ENCODE measurements at regions not wholly inside any gene's neighbourhood (a gene's known extent, or its start where the extent isn't known, plus 50 kb on each side); places are given as distances from the start of the nearest gene placed in this dataset.

DNA sequence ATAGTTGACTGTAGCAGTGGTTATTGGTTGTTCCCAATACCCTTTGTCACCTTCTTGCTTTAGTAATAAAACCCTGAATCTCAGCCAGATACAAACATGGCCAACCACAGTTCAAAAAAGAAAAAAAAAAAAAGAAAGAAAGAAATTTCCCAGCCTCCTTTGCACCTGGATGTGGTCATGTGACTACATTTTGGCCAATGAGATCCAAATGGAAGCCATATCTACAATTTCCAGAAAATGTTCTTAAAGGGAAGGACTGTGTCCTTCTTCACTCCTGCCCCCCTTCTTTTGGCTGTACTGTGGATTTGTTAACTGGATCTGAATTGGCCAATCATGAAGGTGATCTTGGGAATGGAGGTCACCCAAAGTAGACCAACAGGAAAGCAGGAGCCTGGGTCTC, 141.9 kb downstream of the SOX9 start:
- no peak for DNase-seq

DNA sequence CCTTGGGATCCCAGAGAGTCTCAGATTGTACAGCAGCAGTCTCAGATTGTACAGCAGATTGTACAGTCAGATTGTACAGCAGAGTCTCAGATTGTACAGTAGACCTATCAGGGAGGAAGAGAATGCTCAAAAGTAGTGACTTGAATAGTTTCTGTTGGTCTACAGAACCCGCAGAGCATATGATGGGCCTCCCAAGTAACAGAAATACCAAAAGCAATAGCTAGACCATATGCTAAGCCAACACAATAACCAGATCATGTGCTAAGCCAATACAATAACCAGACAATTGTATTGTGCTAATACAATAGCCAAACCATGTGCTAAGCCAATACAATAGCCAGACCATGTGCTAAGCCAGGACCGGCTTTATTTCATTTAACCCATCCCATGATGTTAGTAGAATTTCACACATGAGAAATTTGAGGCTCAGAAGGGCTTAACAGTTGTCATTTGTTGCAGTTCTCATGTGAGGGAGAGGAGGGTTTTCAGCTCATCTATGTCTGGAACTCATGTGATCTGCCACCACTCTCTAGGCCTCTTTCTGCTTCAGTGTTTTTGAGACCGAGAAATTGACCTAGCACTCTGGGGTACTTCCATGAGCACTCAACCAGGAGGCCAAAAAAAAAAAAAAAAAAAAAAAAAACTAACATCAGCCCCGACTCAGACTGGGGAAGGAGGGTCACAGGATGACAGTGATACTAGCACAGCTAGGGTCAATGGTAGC, 144.0 kb downstream of the SOX9 start:
- DNase-seq: no peak

DNA sequence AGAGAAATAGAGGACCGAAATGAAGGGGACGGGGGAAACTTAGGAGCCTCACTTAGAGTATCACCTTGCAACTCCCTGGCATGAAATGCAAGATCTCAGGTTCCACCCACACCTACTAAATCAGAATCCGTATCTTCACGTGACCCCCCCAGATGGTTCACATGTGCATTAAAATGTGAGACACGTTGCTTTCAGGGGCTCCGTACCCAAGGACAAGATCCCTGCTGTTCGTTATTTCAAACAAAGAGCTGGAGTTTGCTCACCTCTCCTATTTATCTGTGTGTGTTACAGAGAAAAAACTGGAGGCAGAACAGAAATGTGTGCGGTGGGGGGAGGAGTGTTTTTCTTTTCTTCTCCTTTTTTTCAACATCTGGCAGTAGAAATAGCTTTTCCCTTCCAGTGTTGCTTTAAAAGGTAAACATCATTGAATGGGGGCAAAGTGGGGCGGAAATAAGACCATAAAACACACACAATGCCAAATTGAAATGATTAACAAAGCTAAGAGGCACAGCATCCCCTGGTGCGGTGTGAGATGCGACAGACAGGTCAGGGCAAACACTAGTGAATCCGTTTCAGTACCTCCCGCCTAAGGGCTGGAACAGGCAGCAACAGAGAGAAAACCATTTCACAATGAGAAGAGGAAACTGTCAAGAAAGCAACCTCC, 145.4 kb downstream of the SOX9 start:
- DNase-seq: no peak

DNA sequence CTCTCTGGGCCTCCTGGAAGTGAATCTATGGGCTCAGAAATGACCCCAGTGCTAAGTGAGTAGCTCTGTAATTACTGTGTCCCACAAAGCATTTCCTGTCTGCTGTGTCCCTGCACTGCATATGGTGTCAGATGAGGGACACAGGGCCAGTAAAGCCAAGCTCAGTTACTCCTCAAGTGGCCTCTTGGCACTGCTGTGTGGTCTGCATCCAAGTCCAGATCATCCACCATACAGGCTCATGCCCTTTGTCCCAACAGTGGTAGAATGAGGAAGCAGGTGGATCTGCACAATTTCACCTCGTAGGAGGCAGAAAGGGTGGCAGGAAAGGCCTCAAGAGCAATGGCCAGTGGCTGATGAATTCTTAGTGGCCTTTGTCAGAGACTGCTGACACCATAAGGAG, 146.8 kb downstream of the SOX9 start:
- DNase-seq: no peak

DNA sequence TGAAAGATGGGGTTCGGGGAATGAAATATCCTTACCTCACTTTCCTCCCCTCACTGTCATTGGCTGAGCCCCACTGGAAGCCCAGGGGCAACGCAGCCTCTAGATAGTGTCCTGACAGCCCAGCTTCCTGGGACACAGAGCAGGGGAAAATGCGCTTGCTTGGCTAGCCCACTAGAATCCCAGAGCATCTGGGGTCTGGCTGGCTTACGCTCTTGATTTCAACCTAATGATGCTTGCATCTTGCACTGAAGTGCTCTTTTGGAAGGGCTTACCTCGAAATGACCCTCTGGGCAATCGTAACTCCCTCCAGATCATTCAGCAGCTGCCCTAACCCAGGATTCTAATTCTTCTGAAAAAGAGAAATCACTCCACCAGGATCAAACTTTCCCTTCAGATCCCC, 147.6 kb downstream of the SOX9 start:
- DNase-seq: no peak

DNA sequence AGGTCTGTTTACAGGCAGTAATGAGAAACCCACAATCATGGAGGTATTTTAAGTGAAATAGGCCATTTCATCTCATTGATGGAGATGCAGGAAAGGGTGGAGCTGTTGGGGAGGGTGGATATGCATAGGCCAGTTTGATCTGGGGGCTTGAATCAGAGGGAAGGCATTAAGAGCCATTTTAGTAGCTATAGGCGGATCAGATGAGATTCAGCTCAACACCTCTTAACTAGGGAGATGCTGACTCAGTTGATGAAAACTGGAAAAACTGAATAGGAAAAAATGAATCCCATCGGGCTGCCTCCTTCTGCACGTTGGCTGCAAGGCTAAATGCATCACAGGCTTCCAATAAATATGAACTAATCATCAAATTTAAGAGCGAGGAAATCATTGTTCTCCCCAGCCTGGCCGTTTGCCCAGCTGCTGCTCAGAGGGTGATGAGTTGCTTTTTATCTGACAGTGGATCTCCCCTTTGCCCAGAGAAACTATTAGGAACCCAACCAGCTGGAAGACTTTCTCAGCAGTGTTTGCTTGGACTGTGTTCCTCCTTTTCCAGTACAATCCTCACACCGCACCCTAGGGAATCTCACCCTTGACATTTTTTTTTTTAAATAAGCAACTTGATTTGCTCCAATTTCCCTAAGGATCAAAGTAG, 149.6 kb downstream of the SOX9 start:
- no peak for DNase-seq

DNA sequence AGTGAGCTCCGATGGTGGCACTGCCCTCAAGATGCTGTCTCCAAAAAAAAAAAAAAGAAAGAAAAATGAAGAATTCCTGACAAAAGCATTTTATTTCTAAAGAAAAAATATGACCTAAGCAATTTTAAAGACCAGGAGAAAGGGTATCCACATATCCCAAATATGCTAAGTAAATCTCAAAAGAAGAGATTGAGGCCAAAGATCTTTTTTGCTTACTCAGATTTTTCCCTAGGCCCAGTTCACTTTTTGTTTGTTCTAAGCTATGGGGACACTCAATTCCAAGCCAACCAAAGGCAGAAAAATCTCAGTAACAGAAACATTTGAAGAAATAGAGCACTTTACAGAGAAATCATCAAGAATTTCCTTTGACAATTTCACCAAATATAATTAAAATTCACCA, 150.8 kb downstream of the SOX9 start:
- DNase-seq: no peak

DNA sequence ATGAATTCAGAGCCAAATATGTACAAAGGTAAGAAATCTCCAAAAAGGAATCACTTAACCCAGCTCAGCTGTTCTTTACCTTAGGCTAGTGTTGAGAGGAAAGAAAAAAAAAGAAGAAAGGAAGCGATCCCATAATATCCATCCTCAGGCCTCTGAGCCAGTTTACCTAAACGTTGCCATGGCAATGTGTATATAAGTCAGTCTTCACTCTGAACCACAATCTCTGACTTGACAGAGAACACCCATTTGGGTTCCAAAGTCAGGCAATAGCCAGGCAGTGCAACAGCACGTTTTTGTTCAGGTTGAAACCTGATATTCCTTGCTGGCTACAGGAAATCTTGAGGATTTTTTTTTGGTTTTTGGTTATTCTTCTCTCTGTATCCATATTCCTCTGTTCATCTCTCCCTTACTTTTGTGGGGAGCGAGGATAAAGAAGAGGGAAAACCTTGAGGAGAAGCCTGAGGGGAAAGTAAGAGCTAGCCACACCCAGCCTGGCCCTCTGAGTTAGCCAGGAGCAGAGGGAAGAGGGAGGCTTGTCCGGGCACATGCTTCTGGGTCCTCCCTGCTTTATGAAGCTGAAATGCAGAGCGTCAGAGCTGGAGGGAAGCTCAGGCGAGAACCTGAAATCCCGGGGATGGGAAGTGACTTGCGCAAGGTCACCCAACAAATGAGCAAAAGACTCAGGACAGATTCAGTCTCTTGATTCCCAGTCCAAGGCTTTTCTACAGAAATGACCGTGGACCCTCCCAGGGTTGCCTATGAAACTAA, 152.7 kb downstream of the SOX9 start:
- DNase-seq: no peak

DNA sequence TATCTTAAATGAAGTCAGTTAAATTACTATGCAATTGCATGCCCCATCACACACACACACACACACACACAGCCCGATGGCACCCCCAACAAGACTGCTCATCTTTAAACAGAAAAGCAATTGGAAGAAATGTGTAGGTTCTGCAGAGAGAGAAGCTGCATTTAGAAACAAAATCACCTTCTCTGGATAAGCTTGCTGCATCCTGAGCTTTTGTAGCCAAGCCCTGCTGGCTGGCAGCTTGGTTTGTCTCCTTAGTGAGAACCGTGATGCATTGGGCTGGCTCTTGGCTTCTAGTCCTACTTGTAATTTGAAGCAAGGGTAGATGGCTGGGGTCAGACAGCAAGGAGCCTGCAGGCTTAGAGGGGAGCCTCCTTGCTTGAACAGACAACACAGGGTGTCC, 153.8 kb downstream of the SOX9 start:
- DNase-seq: no peak

DNA sequence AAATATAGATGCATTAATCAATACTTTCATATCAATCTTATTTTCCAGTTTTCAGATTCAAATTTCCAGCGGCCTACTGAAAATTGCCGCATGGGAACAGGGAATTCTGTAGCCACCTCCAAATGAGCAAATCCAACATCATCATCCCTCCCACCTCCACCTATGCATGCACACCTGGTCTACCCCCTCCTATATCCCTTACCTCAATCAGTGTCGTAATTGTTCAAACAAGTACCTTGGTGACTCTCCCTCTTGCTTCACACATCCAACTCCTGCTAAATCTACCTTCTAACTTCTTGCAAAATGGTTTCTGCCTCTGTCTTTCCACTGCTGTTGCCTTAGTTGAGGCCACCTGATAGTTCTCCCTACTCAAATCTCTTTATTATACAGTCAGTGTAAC, 160.1 kb downstream of the SOX9 start:
- DNase-seq: no peak

DNA sequence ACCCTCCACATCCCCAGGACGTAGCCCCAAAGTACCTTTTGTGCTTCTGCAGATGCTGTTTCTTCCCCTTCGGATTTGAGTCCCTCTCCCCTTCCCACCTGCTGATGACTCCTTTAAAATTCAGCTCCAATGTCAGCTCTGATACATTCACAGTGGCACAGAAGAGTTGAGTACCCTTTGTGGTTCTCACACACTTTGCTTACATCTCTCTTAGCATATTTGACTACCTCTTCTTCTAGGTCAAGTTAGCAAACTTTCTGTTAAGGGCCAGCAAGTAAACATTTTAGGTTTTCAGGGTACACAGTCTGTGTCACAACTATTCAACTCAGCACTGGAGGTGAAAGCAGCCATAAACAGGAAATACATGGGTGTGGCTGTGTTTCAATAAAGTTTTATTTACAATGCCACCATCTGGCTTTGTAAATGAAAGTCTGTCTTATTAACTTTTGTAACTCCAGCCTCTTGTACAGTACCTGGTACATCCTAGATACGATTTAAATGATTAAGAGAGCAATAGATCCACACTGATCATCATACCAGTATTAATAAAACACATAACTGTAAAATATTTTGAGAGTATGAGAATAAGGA, 161.7 kb downstream of the SOX9 start:
- DNase-seq: no peak

DNA sequence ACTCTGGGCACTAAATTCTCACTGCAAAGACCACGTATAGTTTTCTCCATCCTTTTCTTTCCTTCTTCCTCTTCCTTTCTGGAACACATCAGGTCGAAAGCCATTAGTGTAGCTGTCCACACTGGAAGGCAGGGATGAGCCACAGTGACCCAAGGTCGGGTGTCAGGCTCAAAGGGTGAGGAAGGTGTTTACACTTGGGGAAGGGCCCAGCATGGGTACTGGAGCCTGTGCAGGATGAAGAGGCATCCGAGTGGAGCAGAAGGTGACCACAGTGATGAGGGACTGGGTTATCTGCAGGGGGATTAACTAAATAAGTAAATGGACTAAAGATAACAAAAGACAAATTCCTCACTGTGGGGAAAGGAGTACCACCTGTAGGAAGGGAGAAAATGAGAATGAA, 164.0 kb downstream of the SOX9 start:
- DNase-seq: no peak

DNA sequence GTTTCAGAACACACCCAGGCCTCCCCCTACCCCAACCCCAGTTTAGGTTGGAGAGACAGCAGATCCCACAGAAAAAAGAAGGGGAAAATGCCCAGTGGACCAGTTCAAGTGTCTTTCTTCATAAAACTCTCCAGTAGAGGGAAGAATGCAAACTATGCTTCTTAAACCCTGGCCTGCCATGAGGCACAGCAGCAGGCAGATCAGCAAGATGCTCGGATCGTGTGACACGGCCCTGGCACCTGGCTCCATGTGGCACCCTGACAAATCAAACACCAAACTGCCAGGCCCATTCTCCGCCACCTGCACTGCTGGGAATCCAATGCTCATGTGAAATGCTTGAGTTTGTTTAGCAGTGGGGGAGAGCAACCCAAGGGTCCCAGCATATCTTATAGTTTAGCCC, 166.8 kb downstream of the SOX9 start:
- DNase-seq: no peak

DNA sequence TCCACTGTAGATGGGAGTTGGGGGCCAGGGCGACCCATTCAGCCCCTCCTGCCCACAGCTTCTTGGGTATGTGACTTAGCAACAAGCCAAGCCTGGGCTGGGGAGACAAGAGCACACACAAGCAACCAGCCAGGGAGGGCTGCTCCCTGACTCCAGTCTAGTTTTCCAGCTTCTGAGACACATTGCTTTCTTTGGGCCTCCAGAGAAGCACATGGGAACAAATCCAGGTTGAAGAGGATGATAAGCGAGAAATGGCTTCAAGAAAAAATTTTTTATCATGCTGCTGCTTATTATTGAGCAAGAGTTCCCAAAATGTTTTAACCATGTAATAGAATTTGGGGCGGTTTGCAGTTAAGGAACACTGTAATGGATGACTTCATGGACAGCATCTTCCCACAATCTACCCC, 173.7 kb downstream of the SOX9 start:
- no peak for DNase-seq

DNA sequence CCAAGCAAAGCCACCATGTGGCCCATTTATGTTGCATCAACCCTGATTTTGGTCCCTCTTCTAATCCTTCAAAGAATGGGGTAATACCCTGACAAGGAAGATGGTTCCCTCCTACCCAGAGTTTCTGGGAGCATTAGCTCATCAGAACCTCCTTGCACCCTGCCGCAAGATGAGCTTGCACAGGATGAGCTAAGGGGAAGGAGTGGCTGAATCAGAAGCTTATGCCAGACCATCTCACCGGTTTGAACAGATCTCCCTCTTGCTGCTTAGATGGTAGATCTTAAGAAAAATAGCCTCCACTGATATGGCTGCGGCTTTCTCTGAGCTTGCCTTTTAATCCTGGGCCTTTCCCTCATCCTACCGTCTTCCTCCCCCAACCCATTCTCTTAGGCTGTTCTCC, 175.1 kb downstream of the SOX9 start:
- no peak for DNase-seq

DNA sequence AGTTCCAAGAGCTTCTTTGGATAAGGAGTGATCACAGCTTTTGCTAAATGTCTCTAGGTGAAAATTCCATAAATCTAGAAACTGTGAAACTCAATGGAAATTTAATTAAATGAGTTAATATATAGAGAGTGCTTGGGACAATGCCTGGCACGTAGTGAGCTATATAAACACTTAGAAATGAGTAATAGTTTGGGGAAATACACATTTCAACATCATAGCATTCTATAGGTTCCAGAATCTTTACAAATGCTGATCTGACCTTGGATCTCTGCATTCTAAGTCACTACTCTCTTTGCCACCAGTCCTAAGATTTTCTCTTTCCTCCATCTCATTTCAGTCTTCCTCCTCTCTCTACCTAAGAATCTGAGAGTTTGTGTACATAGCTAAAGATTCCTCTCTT, 175.6 kb downstream of the SOX9 start:
- no peak for DNase-seq

DNA sequence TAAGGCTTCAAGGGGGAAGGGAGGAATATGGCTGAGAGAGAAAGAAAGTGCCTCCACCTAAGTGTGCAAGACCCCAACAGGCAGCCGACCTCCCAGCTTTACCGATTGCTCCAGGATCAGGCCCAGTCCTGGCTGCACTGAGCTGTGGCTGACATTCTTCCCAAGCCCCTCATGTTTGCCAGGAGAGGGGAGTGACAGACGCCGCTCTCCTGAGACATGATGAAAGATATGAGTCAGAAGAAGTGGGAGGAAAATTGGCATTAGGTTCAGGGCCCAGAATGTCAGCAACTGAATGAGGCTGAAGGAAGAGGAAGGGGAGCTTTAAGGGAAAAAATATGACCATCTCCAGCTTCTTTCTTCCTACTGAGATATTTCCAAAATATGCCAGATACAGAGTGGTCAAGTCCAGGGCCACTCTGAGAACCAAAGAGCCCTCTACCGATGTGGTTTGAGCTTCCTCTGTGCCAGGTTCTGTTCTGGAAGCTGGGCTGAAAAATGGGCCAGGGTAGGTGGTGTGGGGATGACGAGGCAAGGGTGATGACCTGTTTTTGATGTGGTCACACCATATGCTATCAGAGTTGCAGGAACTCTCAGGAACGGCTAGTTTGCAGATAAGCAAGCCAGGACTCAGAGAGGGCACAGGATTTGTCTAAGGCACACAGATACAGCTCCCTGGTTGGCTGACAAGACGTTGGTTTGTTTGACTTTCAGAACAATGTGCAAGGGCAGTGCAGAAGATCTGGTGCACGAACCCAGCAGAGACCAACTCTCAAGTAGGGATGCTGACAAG, 176.7 kb downstream of the SOX9 start:
- DNase-seq: no peak

DNA sequence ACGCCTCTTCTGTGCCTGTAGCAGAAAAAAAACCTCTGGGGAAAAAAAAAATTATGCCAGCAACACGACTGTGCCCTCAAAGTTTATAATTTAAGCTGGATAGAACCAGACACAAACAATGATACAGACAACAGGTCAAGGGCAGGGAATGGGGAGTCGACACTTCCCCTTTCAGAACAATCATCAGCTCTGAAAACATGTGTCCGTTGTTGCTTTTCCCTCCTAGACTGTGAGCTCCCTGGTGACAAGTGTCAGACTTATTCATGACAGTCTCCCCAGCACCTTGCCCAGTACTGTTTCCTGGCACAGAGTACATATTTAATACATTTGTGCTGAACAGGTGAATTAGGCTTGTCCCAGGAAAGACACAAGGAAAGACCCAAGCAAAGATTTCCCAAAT, 178.3 kb downstream of the SOX9 start:
- no peak for DNase-seq

DNA sequence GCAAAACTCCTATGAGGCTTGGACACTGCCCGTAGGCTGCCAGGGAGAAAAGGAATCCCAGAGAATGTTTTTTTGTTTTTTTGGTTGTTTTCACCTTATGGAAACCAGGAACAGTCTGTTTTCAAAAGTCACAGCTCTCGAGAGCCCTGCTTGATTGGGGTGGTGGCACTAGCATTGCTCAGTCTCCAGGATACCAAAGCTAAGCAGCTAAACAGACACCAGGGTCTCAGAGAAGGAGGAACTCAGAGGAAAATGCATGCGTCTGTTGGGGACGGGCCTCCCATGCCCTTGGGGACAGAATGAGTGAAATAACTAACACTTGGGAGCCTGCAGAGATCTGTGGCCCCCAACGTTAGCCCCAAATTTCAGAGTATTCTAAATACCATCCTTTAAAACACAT, 178.8 kb downstream of the SOX9 start:
- no peak for DNase-seq

DNA sequence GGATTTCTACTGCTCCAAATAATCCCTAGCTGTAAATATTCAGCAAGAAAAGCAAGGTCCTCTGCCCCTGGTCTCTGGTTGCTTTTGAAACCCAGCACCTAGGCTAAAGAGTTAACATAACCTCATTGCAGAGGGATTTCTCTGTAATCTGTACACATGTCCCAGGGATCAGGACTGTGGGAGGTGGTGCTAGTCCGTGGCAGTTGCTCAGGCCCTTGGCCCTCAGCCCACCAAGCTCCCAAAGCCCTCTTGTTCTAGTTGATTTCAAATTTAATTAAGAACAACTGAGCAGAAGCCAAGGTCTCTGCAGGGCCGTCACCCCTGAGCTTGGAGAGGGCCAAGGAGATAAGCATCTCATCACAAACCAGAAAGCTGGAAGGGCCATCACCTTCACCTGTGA, 181.1 kb downstream of the SOX9 start:
- no peak for DNase-seq

DNA sequence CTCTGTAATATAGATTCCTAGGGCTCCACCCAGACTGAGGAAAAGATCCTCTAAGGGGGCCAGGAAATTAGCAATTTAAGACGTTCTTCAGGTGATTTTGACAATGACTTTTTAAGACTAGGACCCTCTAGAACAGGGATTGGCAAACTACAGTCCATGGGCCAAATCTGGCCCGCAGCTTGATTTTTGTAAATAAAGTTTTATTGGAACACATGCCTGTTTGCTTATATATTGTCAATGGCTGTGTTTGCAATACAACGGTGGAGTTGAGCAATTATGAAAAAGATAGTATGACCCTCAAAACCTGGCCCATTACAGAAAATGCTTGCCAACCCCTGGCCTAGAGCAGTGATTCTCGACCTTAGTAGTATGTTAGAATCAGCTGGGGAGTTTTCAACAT, 181.9 kb downstream of the SOX9 start:
- no peak for DNase-seq
